MM.1S (cell line): ENCODE measurements at regions not wholly inside any gene's neighbourhood (a gene's known extent, or its start where the extent isn't known, plus 50 kb on each side); places are given as distances from the start of the nearest gene placed in this dataset.

Source experiments
- DNase-seq: peaks from one replicate; pipeline ENCODE4 v3.0.0-alpha.2; 2015
- H2AFZ ChIP-seq: fragments of 300-600 bp; sonication (generic); 2 replicates; pipeline ENCODE4 v1.6.0; 2016; ENCODE audit warnings: antibody characterized with exemption, low read length
- H3F3A ChIP-seq: fragments of 300-600 bp; sonication (generic); 2 replicates; pipeline ENCODE4 v1.6.1; 2016; ENCODE audit warnings: mild to moderate bottlenecking, antibody characterized with exemption, low read length, moderate library complexity, mixed read lengths; ENCODE audit not compliant: insufficient read depth
- H3K27ac ChIP-seq: fragments of 300-600 bp; sonication (generic); 2 replicates; pipeline ENCODE4 v1.5.1; 2016; ENCODE audit warnings: mild to moderate bottlenecking, low read length
- H3K27me3 ChIP-seq: fragments of 300-600 bp; sonication (generic); replicated peaks from 2 replicates; pipeline ENCODE4 v1.6.0; 2016; ENCODE audit warnings: low read length; ENCODE audit not compliant: insufficient read depth
- H3K36me3 ChIP-seq: fragments of 300-600 bp; sonication (generic); replicated peaks from 2 replicates; pipeline ENCODE4 v1.6.1; 2016; ENCODE audit warnings: mild to moderate bottlenecking, low read length, mixed read lengths; ENCODE audit not compliant: insufficient read depth
- H3K4me1 ChIP-seq: fragments of 300-600 bp; sonication (generic); 2 replicates; pipeline ENCODE4 v1.6.1; 2016; ENCODE audit warnings: low read length, mixed read lengths
- H3K4me2 ChIP-seq: fragments of 300-600 bp; sonication (generic); 2 replicates; pipeline ENCODE4 v1.6.0; 2016; ENCODE audit warnings: low read depth, low read length
- H3K4me3 ChIP-seq: fragments of 300-600 bp; sonication (generic); 2 replicates; pipeline ENCODE4 v1.5.1; 2016; ENCODE audit warnings: low read length, mixed read lengths
- H3K79me2 ChIP-seq: fragments of 300-600 bp; sonication (generic); 2 replicates; pipeline ENCODE4 v1.6.1; 2016; ENCODE audit warnings: mixed run types, low read length, mixed read lengths
- H3K9ac ChIP-seq: fragments of 300-600 bp; sonication (generic); 2 replicates; pipeline ENCODE4 v1.6.1; 2016; ENCODE audit warnings: low read length, mixed read lengths
- H3K9me2 ChIP-seq: fragments of 300-600 bp; sonication (generic); replicated peaks from 2 replicates; pipeline ENCODE4 v1.6.1; 2016; ENCODE audit warnings: mild to moderate bottlenecking, low read length, mixed read lengths; ENCODE audit not compliant: insufficient read depth
- H3K9me3 ChIP-seq: fragments of 300-600 bp; sonication (generic); replicated peaks from 2 replicates; pipeline ENCODE4 v1.6.1; 2016; ENCODE audit warnings: mild to moderate bottlenecking, low read length, mixed read lengths; ENCODE audit not compliant: insufficient read depth
- H4K20me1 ChIP-seq: fragments of 300-600 bp; sonication (generic); 2 replicates; pipeline ENCODE4 v1.6.1; 2016; ENCODE audit warnings: mild to moderate bottlenecking, low read length, moderate library complexity, mixed read lengths; ENCODE audit not compliant: insufficient read depth
- EZH2 ChIP-seq: fragments of 300-600 bp; sonication (generic); optimal IDR thresholded peaks from 2 replicates; pipeline ENCODE3; 2017; ENCODE audit warnings: low read depth, mild to moderate bottlenecking, antibody characterized with exemption, low read length, mixed read lengths
- EZH2phosphoT487 ChIP-seq: fragments of 300-600 bp; sonication (generic); IDR thresholded peaks from 2 replicates; pipeline ENCODE4 v1.6.1; 2018; ENCODE audit warnings: antibody characterized with exemption, low read length
- TF ChIP-seq, protein P1 (sequence below): fragments of 300-600 bp; sonication (generic); IDR thresholded peaks from 2 replicates; pipeline ENCODE4 v1.5.1; 2016; ENCODE audit warnings: antibody characterized with exemption, low read length, mixed read lengths

DNA sequence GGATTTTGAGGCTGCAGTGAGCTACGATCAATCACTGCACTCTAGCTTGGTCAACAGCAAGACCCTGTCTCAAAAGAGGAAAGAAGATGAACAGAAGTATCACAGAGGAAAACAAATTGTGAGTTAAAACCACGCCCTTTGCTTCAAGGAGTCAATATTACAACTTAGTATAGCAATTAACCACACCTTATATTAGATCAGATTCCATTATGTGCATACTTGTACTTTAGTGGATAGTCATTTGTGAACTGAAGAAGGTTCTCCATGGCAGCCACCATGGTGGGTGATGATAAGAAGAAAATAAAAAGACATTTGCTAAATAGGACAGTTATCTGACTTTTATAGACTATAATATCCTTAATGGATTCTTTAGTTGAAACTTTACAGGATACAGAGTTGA, 72.3 kb upstream of the EFEMP1 start:
- Histone ChIP-seq H3K4me3 (no peak overlapping the region), H3K79me2 (no peaks in the 10 kb centered on the region), H3K27me3 (no peaks in the 10 kb centered on the region), H3K9me3 (no peaks in the 10 kb centered on the region), H3K9ac (no peak overlapping the region), H3F3A (no peaks in the 10 kb centered on the region), H3K4me1 (no peaks in the 10 kb centered on the region), H3K36me3 (no peaks in the 10 kb centered on the region), H2AFZ (no peak overlapping the region), H4K20me1 (no peaks in the 10 kb centered on the region), H3K4me2 (no peak overlapping the region), H3K9me2 (no peaks in the 10 kb centered on the region), H3K27ac (no peak overlapping the region)
- TF ChIP-seq EZH2 (no peak), EZH2phosphoT487 (no peak)
- TF ChIP-seq, protein P1, sequence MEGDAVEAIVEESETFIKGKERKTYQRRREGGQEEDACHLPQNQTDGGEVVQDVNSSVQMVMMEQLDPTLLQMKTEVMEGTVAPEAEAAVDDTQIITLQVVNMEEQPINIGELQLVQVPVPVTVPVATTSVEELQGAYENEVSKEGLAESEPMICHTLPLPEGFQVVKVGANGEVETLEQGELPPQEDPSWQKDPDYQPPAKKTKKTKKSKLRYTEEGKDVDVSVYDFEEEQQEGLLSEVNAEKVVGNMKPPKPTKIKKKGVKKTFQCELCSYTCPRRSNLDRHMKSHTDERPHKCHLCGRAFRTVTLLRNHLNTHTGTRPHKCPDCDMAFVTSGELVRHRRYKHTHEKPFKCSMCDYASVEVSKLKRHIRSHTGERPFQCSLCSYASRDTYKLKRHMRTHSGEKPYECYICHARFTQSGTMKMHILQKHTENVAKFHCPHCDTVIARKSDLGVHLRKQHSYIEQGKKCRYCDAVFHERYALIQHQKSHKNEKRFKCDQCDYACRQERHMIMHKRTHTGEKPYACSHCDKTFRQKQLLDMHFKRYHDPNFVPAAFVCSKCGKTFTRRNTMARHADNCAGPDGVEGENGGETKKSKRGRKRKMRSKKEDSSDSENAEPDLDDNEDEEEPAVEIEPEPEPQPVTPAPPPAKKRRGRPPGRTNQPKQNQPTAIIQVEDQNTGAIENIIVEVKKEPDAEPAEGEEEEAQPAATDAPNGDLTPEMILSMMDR, result no peak
- no peak for DNase-seq

DNA sequence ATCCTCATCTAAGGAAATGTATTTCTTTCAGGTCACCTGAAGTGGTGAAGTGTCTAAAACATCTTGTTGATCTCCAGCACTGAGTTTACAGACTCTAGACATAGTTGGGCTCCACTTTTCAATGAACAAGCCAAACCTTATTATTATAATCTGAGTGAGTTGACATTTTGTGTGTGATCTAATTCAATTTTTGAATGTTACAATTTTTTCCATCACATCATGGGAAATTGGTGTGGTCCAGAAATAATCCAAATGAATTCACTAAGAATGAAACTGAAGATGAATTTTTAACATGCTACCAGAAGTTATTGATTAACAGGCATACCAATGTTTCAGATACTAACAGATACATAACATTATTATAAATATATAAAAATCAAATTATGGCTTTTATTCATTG, 75.6 kb upstream of the EFEMP1 start:
- TF ChIP-seq, protein P1, result no peak
- TF ChIP-seq EZH2phosphoT487, result no peak
- no peaks in the 10 kb centered on the region for H3K9me3 ChIP-seq
- no peak for DNase-seq
- H3K27me3 ChIP-seq, result no peaks in the 10 kb centered on the region
- H3K9ac ChIP-seq, result no peak overlapping the region
- H3K4me1 ChIP-seq, result no peaks in the 10 kb centered on the region
- H3K79me2 ChIP-seq, result no peaks in the 10 kb centered on the region
- no peaks in the 10 kb centered on the region for H3K9me2 ChIP-seq
- H3K27ac ChIP-seq, result no peak overlapping the region
- no peaks in the 10 kb centered on the region for H3F3A ChIP-seq
- no peak overlapping the region for H3K4me2 ChIP-seq
- no peak overlapping the region for H2AFZ ChIP-seq
- no peak overlapping the region for H3K4me3 ChIP-seq
- H4K20me1 ChIP-seq, result no peaks in the 10 kb centered on the region
- no peaks in the 10 kb centered on the region for H3K36me3 ChIP-seq

DNA sequence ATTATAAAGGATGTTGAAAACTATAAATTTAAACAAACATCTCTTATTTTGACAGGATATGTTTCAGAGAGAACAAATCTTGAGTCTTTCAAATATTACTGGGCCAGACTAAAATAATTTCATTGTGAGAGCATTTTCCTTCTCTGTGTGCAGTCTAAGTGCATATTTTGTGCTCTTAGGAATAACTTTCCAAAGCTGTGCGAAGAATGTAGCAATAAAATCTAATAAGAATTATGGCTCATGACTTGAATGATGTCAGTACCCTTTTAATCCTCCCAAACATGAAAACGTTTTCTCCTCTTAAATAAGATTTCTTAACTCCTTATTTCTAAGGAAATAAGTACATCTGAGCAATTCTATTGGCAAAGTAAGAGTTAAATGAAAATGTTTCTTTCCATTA, 76.2 kb upstream of the EFEMP1 start:
- Histone ChIP-seq H3K4me1 (no peaks in the 10 kb centered on the region), H3K4me2 (no peak overlapping the region), H3K36me3 (no peaks in the 10 kb centered on the region), H4K20me1 (no peaks in the 10 kb centered on the region), H2AFZ (no peak overlapping the region), H3K79me2 (no peaks in the 10 kb centered on the region), H3K9me3 (no peaks in the 10 kb centered on the region), H3F3A (no peaks in the 10 kb centered on the region), H3K27me3 (no peaks in the 10 kb centered on the region), H3K27ac (no peak overlapping the region), H3K4me3 (no peak overlapping the region), H3K9ac (no peak overlapping the region), H3K9me2 (no peaks in the 10 kb centered on the region)
- no peak for TF ChIP-seq EZH2
- no peak for TF ChIP-seq EZH2phosphoT487
- no peak for DNase-seq

DNA sequence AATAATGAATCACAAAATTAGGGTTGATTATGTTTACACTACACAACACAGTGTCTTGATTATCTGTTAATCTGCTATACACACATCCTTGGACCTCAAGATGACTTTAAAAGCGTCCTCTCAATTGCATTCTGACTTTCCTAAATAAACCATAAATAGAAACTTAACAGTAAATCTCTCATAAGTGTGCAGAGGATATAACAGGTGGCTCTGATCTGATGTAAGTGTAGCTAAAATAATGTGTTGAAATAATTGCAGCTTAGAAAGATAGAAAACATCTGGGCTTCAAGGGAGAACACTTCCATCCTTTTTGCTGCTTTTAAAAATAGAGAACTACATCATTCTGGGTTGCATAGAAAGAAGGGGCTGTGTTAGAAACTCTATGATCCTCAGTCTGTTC, 78.4 kb upstream of the EFEMP1 start:
- no peak overlapping the region for H2AFZ ChIP-seq
- H3F3A ChIP-seq, result no peaks in the 10 kb centered on the region
- no peaks in the 10 kb centered on the region for H3K36me3 ChIP-seq

More for the DNA sequence above, 78.4 kb upstream of the EFEMP1 start:
- H3K79me2 ChIP-seq, result no peaks in the 10 kb centered on the region
- no peak overlapping the region for H3K4me2 ChIP-seq
- H3K27ac ChIP-seq, result no peak overlapping the region
- H3K9ac ChIP-seq, result no peak overlapping the region
- no peak for DNase-seq
- TF ChIP-seq EZH2phosphoT487 (no peak), EZH2 (no peak)
- TF ChIP-seq, protein P1, result no peak
- no peaks in the 10 kb centered on the region for H3K9me3 ChIP-seq
- H4K20me1 ChIP-seq, result no peaks in the 10 kb centered on the region
- no peaks in the 10 kb centered on the region for H3K9me2 ChIP-seq
- no peaks in the 10 kb centered on the region for H3K4me1 ChIP-seq
- H3K4me3 ChIP-seq, result no peak overlapping the region
- no peaks in the 10 kb centered on the region for H3K27me3 ChIP-seq
